ENCODE measurements at regions not wholly inside any gene's neighbourhood (a gene's known extent, or its start where the extent isn't known, plus 50 kb on each side); places are given as distances from the start of the nearest gene placed in this dataset.

DNA sequence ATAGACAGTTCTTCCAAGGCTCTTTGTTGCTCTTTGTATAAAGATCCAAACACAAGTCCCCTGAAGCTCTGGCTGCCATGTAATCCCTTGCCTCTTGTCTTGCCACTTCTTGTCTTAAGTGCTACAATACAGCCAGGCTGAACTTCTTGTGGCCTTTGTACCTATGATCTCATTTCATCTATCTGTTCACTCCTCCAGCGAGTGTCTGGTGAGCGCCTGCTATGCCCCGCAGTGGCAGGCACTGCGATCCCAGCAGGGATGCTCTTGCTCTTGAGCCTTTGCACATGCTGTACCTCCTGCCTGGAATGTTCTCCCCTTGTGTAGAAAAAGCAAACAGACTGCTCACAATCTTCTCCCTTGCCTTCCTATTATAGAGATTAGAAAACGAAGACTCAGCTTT lies 81.9 kb upstream of the ADPGK start:
- in situ Hi-C loops (cut with MboI; ENCODE audit: low pct_ligation_motif_present in 1 of 4, low pct_unique_long_range_greater_than_20kb in 1 of 4, low sequenced_read_pairs in 3 of 4) (no loop called here), intact Hi-C loops (cut with DNase I; ENCODE audit: low total_unique reads) (no loop called here)
- no peak for DNase-seq
- H3K27me3 ChIP-seq = no peaks in the 10 kb centered on the region
- no peaks in the 10 kb centered on the region for H3K36me3 ChIP-seq
- H3K4me3 ChIP-seq = no peak overlapping the region
- H3K9me3 ChIP-seq = no peaks in the 10 kb centered on the region
- H3K27ac ChIP-seq = no peak overlapping the region
- TF ChIP-seq EP300 (IDR thresholded peaks at IDR 0.05; ENCODE audit: low read depth) = no peak
- TF ChIP-seq, protein P1, sequence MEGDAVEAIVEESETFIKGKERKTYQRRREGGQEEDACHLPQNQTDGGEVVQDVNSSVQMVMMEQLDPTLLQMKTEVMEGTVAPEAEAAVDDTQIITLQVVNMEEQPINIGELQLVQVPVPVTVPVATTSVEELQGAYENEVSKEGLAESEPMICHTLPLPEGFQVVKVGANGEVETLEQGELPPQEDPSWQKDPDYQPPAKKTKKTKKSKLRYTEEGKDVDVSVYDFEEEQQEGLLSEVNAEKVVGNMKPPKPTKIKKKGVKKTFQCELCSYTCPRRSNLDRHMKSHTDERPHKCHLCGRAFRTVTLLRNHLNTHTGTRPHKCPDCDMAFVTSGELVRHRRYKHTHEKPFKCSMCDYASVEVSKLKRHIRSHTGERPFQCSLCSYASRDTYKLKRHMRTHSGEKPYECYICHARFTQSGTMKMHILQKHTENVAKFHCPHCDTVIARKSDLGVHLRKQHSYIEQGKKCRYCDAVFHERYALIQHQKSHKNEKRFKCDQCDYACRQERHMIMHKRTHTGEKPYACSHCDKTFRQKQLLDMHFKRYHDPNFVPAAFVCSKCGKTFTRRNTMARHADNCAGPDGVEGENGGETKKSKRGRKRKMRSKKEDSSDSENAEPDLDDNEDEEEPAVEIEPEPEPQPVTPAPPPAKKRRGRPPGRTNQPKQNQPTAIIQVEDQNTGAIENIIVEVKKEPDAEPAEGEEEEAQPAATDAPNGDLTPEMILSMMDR (IDR thresholded peaks at IDR 0.05) = no peak
- TF ChIP-seq POLR2A (IDR thresholded peaks at IDR 0.05) = no peak
- no peak for TF ChIP-seq POLR2AphosphoS5 (IDR thresholded peaks at IDR 0.05)
- WGBS, 2 donors (ENCODE audit: low coverage in 1 of 2) = 50 to 67% methylated on average over 3 to 5 of the region's 5 CpGs
- peaks cover 0 to 7% (median 0%) of the 10 kb centered on the region in 4 donors for H3K4me1 ChIP-seq

DNA sequence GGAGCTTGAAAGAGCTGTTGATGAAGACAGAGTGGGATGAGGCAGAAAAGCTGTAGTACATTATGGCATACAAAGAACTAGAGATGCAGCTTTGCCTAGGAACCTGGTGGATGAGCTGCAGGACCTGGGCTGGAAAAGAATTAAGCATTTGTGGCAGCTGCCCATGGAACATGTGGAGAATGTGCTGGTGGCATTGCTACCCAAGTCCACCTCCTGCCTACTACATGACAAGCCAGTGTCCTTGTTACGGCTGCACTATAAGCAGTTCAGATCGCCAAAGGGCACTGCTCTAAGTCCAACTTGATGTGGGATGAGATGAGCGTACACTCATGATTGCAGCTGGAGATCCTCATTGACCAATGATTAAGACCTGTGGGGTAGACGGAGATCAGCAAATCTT lies 81.1 kb upstream of the ADPGK start:
- H3K27ac ChIP-seq = no peak overlapping the region
- no peak for DNase-seq
- H3K4me3 ChIP-seq = no peak overlapping the region
- peaks cover 0 to 4% (median under 1%) of the 10 kb centered on the region in 4 donors for H3K4me1 ChIP-seq
- no peaks in the 10 kb centered on the region for H3K27me3 ChIP-seq
- intact Hi-C loops (cut with DNase I; ENCODE audit: low total_unique reads) (no loop called here), in situ Hi-C loops (cut with MboI; ENCODE audit: low pct_ligation_motif_present in 1 of 4, low pct_unique_long_range_greater_than_20kb in 1 of 4, low sequenced_read_pairs in 3 of 4) (no loop called here)
- H3K36me3 ChIP-seq = no peaks in the 10 kb centered on the region
- WGBS, 2 donors (ENCODE audit: low coverage in 1 of 2) = 83 to 88% methylated on average over 1 to 4 of the region's 4 CpGs
- TF ChIP-seq POLR2A (IDR thresholded peaks at IDR 0.05) = no peak
- TF ChIP-seq EP300 (IDR thresholded peaks at IDR 0.05; ENCODE audit: low read depth) = no peak
- no peak for TF ChIP-seq POLR2AphosphoS5 (IDR thresholded peaks at IDR 0.05)
- TF ChIP-seq, protein P1 (IDR thresholded peaks at IDR 0.05) = no peak
- H3K9me3 ChIP-seq = no peaks in the 10 kb centered on the region

DNA sequence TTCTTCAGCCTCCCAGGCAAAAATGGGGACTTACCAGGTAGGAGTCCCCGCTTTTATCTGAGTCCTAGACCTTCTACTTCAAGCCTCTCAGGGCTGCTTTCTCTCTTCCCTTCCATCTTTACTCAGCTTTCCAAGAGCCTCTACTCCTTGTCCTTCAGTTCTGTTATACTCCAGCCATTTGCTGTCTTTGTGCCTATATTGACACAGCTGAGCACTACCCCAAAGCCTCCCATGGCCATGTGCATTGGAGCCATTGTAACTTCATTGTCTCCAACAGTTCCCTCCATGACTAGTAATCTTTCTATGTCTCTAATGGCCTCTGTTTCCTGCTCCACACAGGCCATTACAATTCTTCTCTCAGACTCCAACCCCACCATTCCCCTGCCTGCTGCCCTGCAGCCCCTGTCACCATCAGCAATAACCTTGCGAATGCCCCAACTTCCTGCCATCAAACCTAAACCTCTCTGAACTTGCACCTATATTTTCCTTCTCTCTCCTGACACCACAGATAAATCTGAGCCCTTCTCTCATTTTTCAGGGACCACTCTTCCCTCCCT lies 77.9 kb upstream of the ADPGK start:
- in situ Hi-C loops (cut with MboI; ENCODE audit: low pct_ligation_motif_present in 1 of 4, low pct_unique_long_range_greater_than_20kb in 1 of 4, low sequenced_read_pairs in 3 of 4) = no loop called here
- WGBS, 2 donors (ENCODE audit: low coverage in 1 of 2) = 93 to 94% methylated on average over 2 of the region's 2 CpGs
- H3K4me1 ChIP-seq = peaks cover 0 to 14% (median 9%) of the 10 kb centered on the region in 4 donors
- intact Hi-C loops (cut with DNase I; ENCODE audit: low total_unique reads) = no loop called here
- no peak for DNase-seq
- H3K36me3 ChIP-seq = no peaks in the 10 kb centered on the region
- H3K27me3 ChIP-seq = no peaks in the 10 kb centered on the region
- TF ChIP-seq POLR2AphosphoS5 (IDR thresholded peaks at IDR 0.05) (no peak), EP300 (IDR thresholded peaks at IDR 0.05; ENCODE audit: low read depth) (no peak), POLR2A (IDR thresholded peaks at IDR 0.05) (no peak)
- TF ChIP-seq, protein P1 (IDR thresholded peaks at IDR 0.05) = no peak
- no peaks in the 10 kb centered on the region for H3K9me3 ChIP-seq
- H3K4me3 ChIP-seq = no peak overlapping the region
- no peak overlapping the region for H3K27ac ChIP-seq

DNA sequence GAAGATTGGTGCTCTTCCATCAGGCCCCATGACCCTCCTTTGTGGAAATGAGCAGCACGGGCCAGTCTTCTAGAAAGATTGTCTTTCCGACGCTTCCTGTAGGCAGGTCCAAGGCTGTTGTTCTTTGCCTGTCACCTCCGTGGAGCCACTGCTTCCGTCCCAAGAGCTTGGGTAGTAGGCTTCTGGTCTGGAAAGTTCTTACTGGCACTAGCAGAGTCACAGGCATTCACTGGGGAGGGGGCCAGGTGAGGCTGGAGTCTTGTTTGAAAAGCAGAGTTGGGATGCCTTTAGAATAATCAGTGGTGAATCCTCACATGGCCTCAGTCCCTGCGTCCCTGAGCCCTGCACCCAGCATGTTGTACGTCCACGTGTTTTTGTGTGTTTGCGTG lies 76.2 kb upstream of the ADPGK start:
- intact Hi-C loops (cut with DNase I; ENCODE audit: low total_unique reads) = no loop called here
- no peaks in the 10 kb centered on the region for H3K9me3 ChIP-seq
- no peak for TF ChIP-seq POLR2A (IDR thresholded peaks at IDR 0.05)
- TF ChIP-seq, protein P1 (IDR thresholded peaks at IDR 0.05) = no peak
- no peaks in the 10 kb centered on the region for H3K36me3 ChIP-seq
- 60 to 75% methylated on average over 3 to 9 of the region's 9 CpGs for WGBS, 2 donors (ENCODE audit: low coverage in 1 of 2)
- H3K27ac ChIP-seq = peak overlapping the region in 3 of 4 donors; percentile 45 to 57 (median 50)
- H3K27me3 ChIP-seq = no peaks in the 10 kb centered on the region
- no peak overlapping the region for H3K4me3 ChIP-seq
- in situ Hi-C loops (cut with MboI; ENCODE audit: low pct_ligation_motif_present in 1 of 4, low pct_unique_long_range_greater_than_20kb in 1 of 4, low sequenced_read_pairs in 3 of 4) = no loop called here
- DNase-seq = no peak
- peaks cover 0 to 14% (median 9%) of the 10 kb centered on the region in 4 donors for H3K4me1 ChIP-seq
